Activated effector memory CD4-positive, alpha-beta T cell treated with anti-CD3 and anti-CD28 coated beads, Interleukin-2, amount 50 U/mL, for 16 hours (primary cell): ENCODE measurements at regions not wholly inside any gene's neighbourhood (a gene's known extent, or its start where the extent isn't known, plus 50 kb on each side); places are given as distances from the start of the nearest gene placed in this dataset.
"Not testable (repeated sequence)": the region's sequence is repeated elsewhere in the genome, so short reads cannot be mapped to it uniquely, and the experiment has no call there.

ENCODE experiments used
- DNase-seq: peaks from one replicate; pipeline ENCODE4 v3.0.0-alpha.2; 2020

GRCh38 chr17:22138861-22139469 is 446.6 kb downstream of the KCNJ18 start:
- no peak for DNase-seq

GRCh38 chr17:22142091-22142490 is 449.8 kb downstream of the KCNJ18 start:
- no peak for DNase-seq

- no peak for DNase-seq
Observed at GRCh38 chr17:22145605-22146178, 453.4 kb downstream of the KCNJ18 start.

DNA sequence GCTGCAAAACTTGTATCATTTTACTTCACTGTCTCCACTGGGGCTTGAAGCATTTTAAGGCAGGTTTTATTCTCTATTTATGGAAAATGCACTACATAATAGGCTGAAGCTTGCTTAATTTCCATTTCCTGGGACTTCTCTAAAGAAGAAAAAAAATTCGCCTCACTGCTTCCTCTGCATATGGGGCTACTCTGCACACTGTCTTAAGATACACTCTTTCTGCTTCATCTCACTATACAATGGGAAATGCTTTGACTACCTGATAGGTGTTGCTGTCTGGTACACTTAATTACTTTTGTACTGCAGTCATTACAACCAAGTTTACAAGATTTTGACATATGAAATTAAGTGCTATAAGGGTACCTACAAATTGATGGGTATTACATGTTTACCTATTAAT is 466.0 kb downstream of the KCNJ18 start:
- no peak for DNase-seq

DNA sequence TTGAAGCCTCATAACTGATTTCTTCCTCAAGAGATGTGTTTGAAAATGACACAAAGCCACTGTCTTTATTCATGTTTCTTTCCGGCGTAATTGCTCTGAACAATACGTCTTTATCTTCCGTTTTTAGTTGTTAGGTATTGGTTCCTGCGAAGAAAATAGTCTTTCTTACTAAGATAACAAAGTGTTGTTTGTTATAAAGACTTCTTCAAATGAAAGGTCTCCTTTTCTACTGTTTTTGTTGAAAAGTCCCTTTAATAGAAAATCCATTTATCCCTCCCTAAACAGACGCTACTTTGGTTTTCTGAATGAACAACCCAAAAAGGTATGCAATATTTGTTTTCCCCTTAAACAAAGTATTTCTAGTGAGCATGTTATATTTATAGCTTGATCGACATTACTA is 469.1 kb downstream of the KCNJ18 start:
- no peak for DNase-seq

- no peak for DNase-seq
Observed at GRCh38 chr17:22171631-22172030, 479.3 kb downstream of the KCNJ18 start.

GRCh38 chr17:22193113-22193512 is 500.8 kb downstream of the KCNJ18 start:
- no peak for DNase-seq

DNA sequence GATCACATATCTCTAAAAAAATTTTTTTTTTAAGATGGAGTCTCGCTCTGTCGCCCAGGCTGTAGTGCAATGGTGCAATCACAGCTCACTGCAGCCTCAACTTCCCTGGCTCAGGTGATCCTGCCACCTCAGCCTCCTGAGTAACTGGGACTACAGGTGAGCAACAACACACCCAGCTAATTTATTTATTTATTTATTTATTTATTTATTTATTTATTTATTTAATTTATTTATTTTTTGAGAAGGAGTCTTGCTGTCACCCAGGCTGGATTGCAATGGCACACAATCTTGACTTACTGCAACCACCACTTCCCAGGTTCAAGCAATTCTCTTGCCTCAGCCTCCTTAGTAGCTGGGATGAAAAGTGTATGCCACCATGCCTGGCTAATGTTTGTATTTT is 507.9 kb downstream of the KCNJ18 start:
- not testable (repeated sequence) for DNase-seq

DNA sequence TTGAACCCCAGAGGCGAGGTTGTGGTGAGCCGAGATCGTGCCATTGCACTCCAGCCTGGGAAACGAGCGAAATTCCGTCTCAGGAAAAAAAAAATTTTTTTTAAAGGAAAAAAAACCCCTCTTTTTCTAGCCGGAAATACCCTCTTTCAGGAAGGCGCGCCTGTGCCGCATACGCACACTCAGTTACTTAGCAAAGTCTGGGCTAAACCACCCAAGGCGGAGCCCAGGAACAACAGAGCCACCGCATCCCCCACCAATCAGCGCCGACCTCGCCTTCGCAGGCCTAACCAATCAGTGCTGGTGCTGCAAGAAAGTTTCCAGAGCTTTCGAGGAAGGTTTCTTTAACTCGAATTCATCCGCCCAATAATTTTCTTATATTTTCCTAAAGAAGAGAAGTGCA is 510.4 kb downstream of the KCNJ18 start:
- no peak for DNase-seq

- DNase-seq, result no peak
Observed at GRCh38 chr17:22203208-22203715, 510.9 kb downstream of the KCNJ18 start.

DNA sequence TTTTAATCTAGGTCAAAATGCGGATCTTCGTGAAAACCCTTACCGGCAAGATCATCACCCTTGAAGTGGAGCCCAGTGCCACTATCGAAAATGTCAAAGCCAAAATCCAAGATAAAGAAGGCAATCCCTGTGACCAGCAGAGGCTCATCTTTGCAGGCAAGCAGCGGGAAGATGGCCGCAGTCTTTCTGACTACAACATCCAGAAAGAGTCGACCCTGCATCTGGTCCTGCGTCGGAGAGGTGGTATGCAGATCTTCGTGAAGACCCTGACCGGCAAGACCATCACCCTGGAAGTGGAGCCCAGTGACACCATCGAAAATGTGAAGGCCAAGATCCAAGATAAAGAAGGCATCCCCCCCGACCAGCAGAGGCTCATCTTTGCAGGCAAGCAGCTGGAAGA is 511.8 kb downstream of the KCNJ18 start:
- DNase-seq, result not testable (repeated sequence)

- not testable (repeated sequence) for DNase-seq
Observed at GRCh38 chr17:22210212-22210611, 517.9 kb downstream of the KCNJ18 start.

GRCh38 chr17:22213169-22213568 is 520.8 kb downstream of the KCNJ18 start:
- not testable (repeated sequence) for DNase-seq

- no peak for DNase-seq
Observed at GRCh38 chr17:22217135-22217534, 524.8 kb downstream of the KCNJ18 start.

- no peak for DNase-seq
Observed at GRCh38 chr17:22221344-22221743, 529.0 kb downstream of the KCNJ18 start.

- not testable (repeated sequence) for DNase-seq
Observed at GRCh38 chr17:22226477-22226876, 534.2 kb downstream of the KCNJ18 start.

DNA sequence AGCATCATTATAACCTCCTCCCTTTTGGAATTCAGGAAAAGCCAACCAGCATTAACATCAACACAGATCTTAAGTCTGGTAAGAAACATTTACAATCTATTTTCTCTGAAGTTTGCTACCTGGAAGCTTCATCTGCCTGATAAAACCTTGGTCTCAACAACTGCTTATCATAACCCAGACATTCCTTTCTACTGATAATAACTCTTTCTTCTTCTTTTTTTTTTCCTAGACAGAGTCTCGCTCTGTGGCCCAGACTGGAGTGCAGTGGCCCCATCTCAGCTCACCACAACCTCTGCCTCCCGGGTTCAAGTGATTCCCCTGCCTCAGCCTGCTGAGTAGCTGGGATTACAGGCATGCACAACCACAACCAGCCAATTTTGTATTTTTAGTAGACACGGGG is 534.6 kb downstream of the KCNJ18 start:
- DNase-seq, result not testable (repeated sequence)

GRCh38 chr17:22227699-22228553 is 535.6 kb downstream of the KCNJ18 start:
- not testable (repeated sequence) for DNase-seq

- not testable (repeated sequence) for DNase-seq
Observed at GRCh38 chr17:22229821-22230220, 537.5 kb downstream of the KCNJ18 start.

GRCh38 chr17:22233382-22233781 is 541.1 kb downstream of the KCNJ18 start:
- no peak for DNase-seq

DNA sequence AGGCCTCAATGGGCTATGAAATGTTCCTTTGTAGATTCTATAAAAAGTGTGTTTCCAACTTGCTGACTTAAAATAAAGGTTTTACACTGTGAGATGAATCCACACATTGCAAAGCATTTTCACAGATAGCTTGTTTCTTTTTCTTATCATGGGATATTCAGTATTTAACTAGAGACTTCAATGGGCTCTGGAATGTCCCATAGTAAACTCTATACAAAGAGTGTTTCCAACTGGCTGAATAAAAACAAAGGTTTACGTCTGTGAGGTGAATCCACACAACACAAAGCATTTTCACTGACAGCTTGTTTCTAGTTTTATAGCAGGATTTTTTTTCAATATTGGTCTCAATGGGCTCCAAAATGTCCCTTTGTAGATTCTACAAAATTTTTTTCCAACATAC is 550.1 kb downstream of the KCNJ18 start:
- DNase-seq, result no peak

GRCh38 chr17:22251498-22251897 is 559.2 kb downstream of the KCNJ18 start:
- no peak for DNase-seq

DNA sequence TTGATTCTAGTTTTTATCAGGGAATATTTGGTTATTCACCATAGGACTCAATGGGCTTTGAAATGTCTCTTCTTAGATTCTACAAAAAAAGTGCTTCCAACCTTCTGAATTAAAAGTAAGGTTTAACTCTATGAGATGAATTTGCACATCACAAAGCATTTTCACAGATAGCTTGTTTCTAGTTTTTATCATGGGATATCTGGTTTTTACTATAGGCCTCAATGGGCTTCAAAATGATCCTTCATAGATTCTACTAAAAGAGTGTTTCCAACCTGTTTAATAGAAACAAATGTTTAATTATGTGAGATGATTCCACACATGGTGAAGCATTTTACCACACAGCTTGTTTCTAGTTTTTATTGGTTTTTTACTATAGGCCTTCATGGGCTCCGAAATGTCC is 560.7 kb downstream of the KCNJ18 start:
- no peak for DNase-seq

GRCh38 chr17:22265807-22266206 is 573.5 kb downstream of the KCNJ18 start:
- no peak for DNase-seq
